GM12878 (cell line): ENCODE measurements at regions not wholly inside any gene's neighbourhood (a gene's known extent, or its start where the extent isn't known, plus 50 kb on each side); places are given as distances from the start of the nearest gene placed in this dataset.

Experiments used
- ATAC-seq: fragments of 200-7000 bp; cut with Tn5 transposase; 3 replicates; pipeline ENCODE4 v1.9.1; 2020; ENCODE audit warnings: mild to moderate bottlenecking, moderate library complexity
- BruUV-seq: library from RNA; stranded (reverse); fragments of 400-500 nt; replicated peaks from 2 replicates; lab custom pipeline; 2021; lab: Mats Ljungman, UMichigan
- CTCF ChIA-PET: fragments of 300-600 bp; sonication (Branson Sonifier 250); formaldehyde crosslinking; extraction: SDS; loops from one replicate; lab custom pipeline; 2021; ENCODE audit warnings: inconsistent platforms; lab: Yijun Ruan, JAX
- POLR2A ChIA-PET: fragments of 350-600 bp; formaldehyde crosslinking; extraction: SDS; loops from one replicate; lab custom pipeline; 2021; ENCODE audit warnings: inconsistent platforms; lab: Charles Lee
- RAD21 ChIA-PET: fragments of 300-600 bp; sonication (Branson Sonifier 250); formaldehyde crosslinking; loops from one replicate; lab custom pipeline; 2023; ENCODE audit warnings: antibody characterized with exemption; ENCODE audit not compliant: unreplicated experiment; lab: Charles Lee
- SMC1A ChIA-PET: fragments of 300-600 bp; sonication (Branson Sonifier 250); formaldehyde crosslinking; loops from one replicate; lab custom pipeline; 2023; ENCODE audit not compliant: unreplicated experiment, uncharacterized antibody; lab: Charles Lee
- DNase-seq: peaks from one replicate; pipeline ENCODE4 v3.0.0-alpha.2; 2011; ENCODE audit warnings: low read depth, low spot score
- FAIRE-seq: peaks from 3 replicates; lab custom pipeline; 2011; peaks lifted over from hg19 to GRCh38; lab: Jason Lieb, UNC
- H2AFZ ChIP-seq: 2 replicates; pipeline ENCODE4 v1.6.0; 2011; ENCODE audit warnings: low read depth, low read length, control low read depth; ENCODE audit not compliant: control insufficient read depth
- H3K27ac ChIP-seq: 2 replicates; pipeline ENCODE4 v1.5.1; 2011; ENCODE audit warnings: control low read depth; ENCODE audit not compliant: control insufficient read depth, insufficient read depth
- H3K27me3 ChIP-seq, 2 experiments: replicated peaks in 1 of 2; 2 replicates each; pipeline versions ENCODE4 v1.6.0 to v1.6.1; 2011; ENCODE audit warnings: low read length in 1 of 2; ENCODE audit not compliant: control insufficient read depth in 2 of 2, insufficient read depth in 2 of 2
- H3K36me3 ChIP-seq, 2 experiments: 2 replicates each; pipeline ENCODE4 v1.5.1; 2011; ENCODE audit warnings: low read length in 1 of 2; ENCODE audit not compliant: control insufficient read depth in 2 of 2, insufficient read depth in 2 of 2
- H3K4me1 ChIP-seq: 2 replicates; pipeline ENCODE4 v1.6.1; 2011; ENCODE audit warnings: mild to moderate bottlenecking, low read length, moderate library complexity, mixed read lengths; ENCODE audit not compliant: control insufficient read depth, insufficient read depth
- H3K4me2 ChIP-seq: 2 replicates; pipeline ENCODE4 v1.6.0; 2011; ENCODE audit warnings: control low read depth; ENCODE audit not compliant: control insufficient read depth, insufficient read depth
- H3K4me3 ChIP-seq: fragments of 200-600 bp; sonication (generic); 2 replicates; pipeline ENCODE4 v1.5.1; 2016
- H3K79me2 ChIP-seq: 2 replicates; pipeline ENCODE4 v1.6.0; 2011; ENCODE audit warnings: low read length; ENCODE audit not compliant: control insufficient read depth, insufficient read depth
- H3K9ac ChIP-seq: 2 replicates; pipeline ENCODE4 v1.8.0; 2011; ENCODE audit warnings: low read length, control low read depth, mixed read lengths; ENCODE audit not compliant: control insufficient read depth, insufficient read depth
- H3K9me3 ChIP-seq: replicated peaks from 3 replicates; pipeline ENCODE4 v1.5.1; 2011; ENCODE audit warnings: mild to moderate bottlenecking, low read length; ENCODE audit not compliant: control insufficient read depth, insufficient read depth
- H4K20me1 ChIP-seq: 2 replicates; pipeline ENCODE4 v1.6.0; 2011; ENCODE audit not compliant: control insufficient read depth, insufficient read depth
- ATF7 ChIP-seq: fragments of 450-650 bp; IDR thresholded peaks from 2 replicates; pipeline ENCODE4 v1.6.1; 2016; ENCODE audit warnings: low read depth, mild to moderate bottlenecking
- CHD1 ChIP-seq: IDR thresholded peaks from 2 replicates; pipeline ENCODE4 v1.6.1; 2012; ENCODE audit warnings: low read depth, low read length, improper control_type of control experiment
- MYC ChIP-seq: IDR thresholded peaks from 2 replicates; pipeline ENCODE4 v1.6.1; 2011; ENCODE audit warnings: mild to moderate bottlenecking, low read length, moderate library complexity, inconsistent platforms; ENCODE audit not compliant: insufficient read depth, insufficient replicate concordance, insufficient read length, severe bottlenecking
- NFIC ChIP-seq: IDR thresholded peaks from 2 replicates; pipeline ENCODE4 v1.6.1; 2012; ENCODE audit warnings: low read depth, mild to moderate bottlenecking, inconsistent platforms, low read length, moderate library complexity
- NFYB ChIP-seq: IDR thresholded peaks from 2 replicates; pipeline ENCODE4 v1.6.1; 2011; ENCODE audit warnings: low read depth, mild to moderate bottlenecking, low read length, improper control_type of control experiment, moderate library complexity; ENCODE audit not compliant: insufficient read depth
- TCF3 ChIP-seq: IDR thresholded peaks from 2 replicates; pipeline ENCODE4 v1.6.1; 2012; ENCODE audit warnings: low read depth, mild to moderate bottlenecking, low read length, borderline replicate concordance; ENCODE audit not compliant: insufficient read depth
- ZSCAN29 ChIP-seq: fragments of 450-650 bp; IDR thresholded peaks from 2 replicates; pipeline ENCODE4 v1.6.1; 2017; ENCODE audit warnings: mild to moderate bottlenecking, moderate library complexity
- WGBS: methylation state at CpG from one replicate; pipeline ENCODE4 v1.1.6; 2016; ENCODE audit warnings: low lambda C conversion rate; ENCODE audit not compliant: insufficient replicate concordance, insufficient coverage; ENCODE audit errors: missing lambda C conversion rate; 5-methylcytosine and 5-hydroxymethylcytosine counted together
- in situ Hi-C: fragments of 300-500 bp; cut with MboI; formaldehyde crosslinking; loops from 9 replicates; pipeline ENCODE4 v1.14.3; 2018; ENCODE audit warnings: mixed read lengths
- intact Hi-C: fragments of 100-400 bp; cut with micrococcal nuclease; formaldehyde crosslinking; loops from one replicate; pipeline ENCODE4 v1.14.2; 2022; ENCODE audit not compliant: unreplicated experiment
- TF ChIP-seq, protein P1 (sequence below): fragments of 450-650 bp; IDR thresholded peaks from 2 replicates; pipeline ENCODE4 v1.6.1; 2018; ENCODE audit warnings: mild to moderate bottlenecking, low read depth, moderate library complexity; ENCODE audit not compliant: partially characterized antibody

DNA sequence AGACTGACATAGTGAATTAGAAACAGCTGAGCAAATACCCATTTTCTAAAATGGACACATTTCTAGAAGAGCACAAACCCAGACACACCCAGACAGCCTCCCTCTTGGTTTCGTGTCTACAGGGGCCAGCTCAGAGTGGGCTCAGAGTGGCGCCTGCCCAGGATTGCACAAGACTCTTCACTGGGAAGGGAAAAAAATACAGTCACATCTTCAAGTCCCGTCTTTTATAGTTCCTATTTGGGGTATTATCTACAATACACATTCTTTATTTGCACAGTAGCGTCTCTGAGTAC is 246.1 kb upstream of the AFDN start:
- Histone ChIP-seq H3K27me3 (no peaks in the 10 kb centered on the region), H3K36me3 (no peaks in the 10 kb centered on the region), H3K79me2 (no peaks in the 10 kb centered on the region), H3K4me1 (no peaks in the 10 kb centered on the region), H3K27ac (no peak overlapping the region), H3K9me3 (no peaks in the 10 kb centered on the region; the same call in 2 of the 3 replicates), H2AFZ (no peak overlapping the region), H4K20me1 (no peaks in the 10 kb centered on the region), H3K9ac (no peak overlapping the region), H3K4me2 (no peak overlapping the region), H3K4me3 (no peak overlapping the region)
- DNase-seq: no peak
- no peak for FAIRE-seq
- no peak for TF ChIP-seq ATF7
- TF ChIP-seq NFYB: no peak
- TF ChIP-seq TCF3: no peak
- TF ChIP-seq, protein P1, sequence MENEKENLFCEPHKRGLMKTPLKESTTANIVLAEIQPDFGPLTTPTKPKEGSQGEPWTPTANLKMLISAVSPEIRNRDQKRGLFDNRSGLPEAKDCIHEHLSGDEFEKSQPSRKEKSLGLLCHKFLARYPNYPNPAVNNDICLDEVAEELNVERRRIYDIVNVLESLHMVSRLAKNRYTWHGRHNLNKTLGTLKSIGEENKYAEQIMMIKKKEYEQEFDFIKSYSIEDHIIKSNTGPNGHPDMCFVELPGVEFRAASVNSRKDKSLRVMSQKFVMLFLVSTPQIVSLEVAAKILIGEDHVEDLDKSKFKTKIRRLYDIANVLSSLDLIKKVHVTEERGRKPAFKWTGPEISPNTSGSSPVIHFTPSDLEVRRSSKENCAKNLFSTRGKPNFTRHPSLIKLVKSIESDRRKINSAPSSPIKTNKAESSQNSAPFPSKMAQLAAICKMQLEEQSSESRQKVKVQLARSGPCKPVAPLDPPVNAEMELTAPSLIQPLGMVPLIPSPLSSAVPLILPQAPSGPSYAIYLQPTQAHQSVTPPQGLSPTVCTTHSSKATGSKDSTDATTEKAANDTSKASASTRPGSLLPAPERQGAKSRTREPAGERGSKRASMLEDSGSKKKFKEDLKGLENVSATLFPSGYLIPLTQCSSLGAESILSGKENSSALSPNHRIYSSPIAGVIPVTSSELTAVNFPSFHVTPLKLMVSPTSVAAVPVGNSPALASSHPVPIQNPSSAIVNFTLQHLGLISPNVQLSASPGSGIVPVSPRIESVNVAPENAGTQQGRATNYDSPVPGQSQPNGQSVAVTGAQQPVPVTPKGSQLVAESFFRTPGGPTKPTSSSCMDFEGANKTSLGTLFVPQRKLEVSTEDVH: no peak
- TF ChIP-seq MYC: no peak
- TF ChIP-seq CHD1: no peak
- TF ChIP-seq NFIC: no peak
- TF ChIP-seq ZSCAN29: no peak
- no peak for ATAC-seq
- ChIA-PET POLR2A (no interaction called here), CTCF (no interaction called here), SMC1A (no interaction called here), RAD21 (no interaction called here)
- WGBS: 31% methylated on average over 4 of the region's 4 CpGs
- in situ Hi-C loops (no loop called here), intact Hi-C loops (no loop called here)
- no TSS peak for BruUV-seq
